Heart left ventricle (tissue), 13 donors: ENCODE measurements at regions not wholly inside any gene's neighbourhood (a gene's known extent, or its start where the extent isn't known, plus 50 kb on each side); places are given as distances from the start of the nearest gene placed in this dataset.
"Not testable (repeated sequence)": the region's sequence is repeated elsewhere in the genome, so short reads cannot be mapped to it uniquely, and the experiment has no call there.

Experiments used
- POLR2A ChIP-seq, 2 donors: fragments of 450-650 bp; IDR thresholded peaks; one replicate each; pipeline ENCODE4 v1.6.1; 2017; ENCODE audit warnings: antibody characterized with exemption in 2 of 2, mild to moderate bottlenecking in 2 of 2, moderate library complexity in 2 of 2
- TF ChIP-seq, protein P1 (sequence below), 12 donors: fragments of 200-600 bp; sonication (generic) in 4 of 12; IDR thresholded peaks; one replicate each; pipeline versions ENCODE4 v1.5.0 to v1.8.0; 2018 to 2022; ENCODE audit warnings: antibody characterized with exemption in 12 of 12, mild to moderate bottlenecking in 5 of 12
- donor health status: ischemic (EF 13 %, LVEDD 7.1; RV severe dilation, severe dysfunction).
- donor health status: DM: no; HTN: yes; CAD: no.
- donor health status: DM: no; HTN: no; CAD: no.
- donor health status: ischemic (EF 25% LVEDD 6.9; RV normal size, moderate dysfunction).
- donor health status: ischemic (EF 25% LVEDD 5.7; RV mildly dilated, moderate dysfunction).
- donor health status: ischemic (EF 35%, LVEDD 5.7; RV mildly dilated, moderate dysfunction).
- donor health status: nonischemic (EF 11% LVEDD 7.7; RV severe dilation, severe dysfunction).
- donor health status: DM: yes; HTN: yes; CAD: no.
- donor health status: PGD.
- donor health status: ischemic (EF 29% LVEDD 5.4; RV normal size, mild dysfunction).
- donor health status: nonischemic (EF 23%, LVEDD 6.1; RV moderate dilation, normal function).

DNA sequence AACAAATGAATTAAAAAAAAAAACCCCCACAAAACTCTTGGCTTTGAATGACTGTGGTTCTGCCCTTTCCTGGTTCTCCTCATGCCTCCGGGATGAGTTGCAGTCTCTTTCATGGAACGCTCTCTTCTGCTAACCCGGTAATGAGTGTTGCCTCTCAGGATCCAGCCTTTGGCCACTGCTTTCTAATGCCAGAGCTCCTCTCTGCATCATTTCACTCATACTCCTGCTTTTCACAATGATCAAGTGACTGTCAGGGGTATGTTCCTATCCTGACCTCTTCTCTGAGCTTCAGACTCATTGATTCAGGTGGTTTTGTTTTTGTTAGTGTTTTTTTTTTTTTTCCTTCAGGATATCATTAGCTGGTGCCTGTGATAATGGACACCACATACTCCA lies 230.2 kb downstream of the OPA1 start:
- TF ChIP-seq, protein P1, sequence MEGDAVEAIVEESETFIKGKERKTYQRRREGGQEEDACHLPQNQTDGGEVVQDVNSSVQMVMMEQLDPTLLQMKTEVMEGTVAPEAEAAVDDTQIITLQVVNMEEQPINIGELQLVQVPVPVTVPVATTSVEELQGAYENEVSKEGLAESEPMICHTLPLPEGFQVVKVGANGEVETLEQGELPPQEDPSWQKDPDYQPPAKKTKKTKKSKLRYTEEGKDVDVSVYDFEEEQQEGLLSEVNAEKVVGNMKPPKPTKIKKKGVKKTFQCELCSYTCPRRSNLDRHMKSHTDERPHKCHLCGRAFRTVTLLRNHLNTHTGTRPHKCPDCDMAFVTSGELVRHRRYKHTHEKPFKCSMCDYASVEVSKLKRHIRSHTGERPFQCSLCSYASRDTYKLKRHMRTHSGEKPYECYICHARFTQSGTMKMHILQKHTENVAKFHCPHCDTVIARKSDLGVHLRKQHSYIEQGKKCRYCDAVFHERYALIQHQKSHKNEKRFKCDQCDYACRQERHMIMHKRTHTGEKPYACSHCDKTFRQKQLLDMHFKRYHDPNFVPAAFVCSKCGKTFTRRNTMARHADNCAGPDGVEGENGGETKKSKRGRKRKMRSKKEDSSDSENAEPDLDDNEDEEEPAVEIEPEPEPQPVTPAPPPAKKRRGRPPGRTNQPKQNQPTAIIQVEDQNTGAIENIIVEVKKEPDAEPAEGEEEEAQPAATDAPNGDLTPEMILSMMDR (IDR thresholded peaks at IDR 0.05) = not testable (repeated sequence)
- TF ChIP-seq POLR2A (IDR thresholded peaks at IDR 0.05) = not testable (repeated sequence)
